ENCODE measurements at regions not wholly inside any gene's neighbourhood (a gene's known extent, or its start where the extent isn't known, plus 50 kb on each side); places are given as distances from the start of the nearest gene placed in this dataset.

GRCh38 chr19:28046932-28047331 lies 1166.0 kb downstream of the UQCRFS1 start:
- intact Hi-C loops (cut with micrococcal nuclease; ENCODE audit: unreplicated experiment), result no loop called here
- Histone ChIP-seq H3K79me2 (ENCODE audit: low read depth) (no peaks in the 10 kb centered on the region), H3K27me3 (ENCODE audit: insufficient read depth, low read depth) (no peaks in the 10 kb centered on the region; the same call in 1 of the 2 replicates), H3K4me3 (no peak overlapping the region), H3K9me3 (ENCODE audit: insufficient read depth, low read depth) (no peaks in the 10 kb centered on the region), H3K36me3 (ENCODE audit: low read depth) (no peaks in the 10 kb centered on the region), H3K4me1 (replicated peaks; ENCODE audit: insufficient read depth) (no peaks in the 10 kb centered on the region), H3K27ac (no peak overlapping the region), H4K20me1 (ENCODE audit: insufficient read depth) (no peaks in the 10 kb centered on the region), H2AFZ (no peak overlapping the region), H3K9me2 (ENCODE audit: insufficient read depth) (no peaks in the 10 kb centered on the region), H3K4me2 (no peak overlapping the region), H3F3A (ENCODE audit: insufficient read depth, low read depth) (no peaks in the 10 kb centered on the region)
- CTCF ChIA-PET, result no interaction called here
- BruUV-seq (replicated peaks), result no TSS peak
- POLR2A ChIA-PET (ENCODE audit: unreplicated experiment), result no interaction called here
- no peak for DNase-seq
- TF ChIP-seq CTCF (conservative IDR thresholded peaks at IDR 0.05), result no peak
- no peak for TF ChIP-seq EZH2 (IDR thresholded peaks at IDR 0.05; ENCODE audit: low read depth)

- TF ChIP-seq CTCF (conservative IDR thresholded peaks at IDR 0.05), result no peak
- TF ChIP-seq EZH2 (IDR thresholded peaks at IDR 0.05; ENCODE audit: low read depth), result no peak
- Histone ChIP-seq H2AFZ (no peak overlapping the region), H3K27me3 (ENCODE audit: insufficient read depth, low read depth) (no peaks in the 10 kb centered on the region; the same call in 1 of the 2 replicates), H3K79me2 (ENCODE audit: low read depth) (no peaks in the 10 kb centered on the region), H3K9me3 (ENCODE audit: insufficient read depth, low read depth) (no peaks in the 10 kb centered on the region), H4K20me1 (ENCODE audit: insufficient read depth) (no peaks in the 10 kb centered on the region), H3K27ac (no peak overlapping the region), H3K4me1 (replicated peaks; ENCODE audit: insufficient read depth) (no peaks in the 10 kb centered on the region), H3K9me2 (ENCODE audit: insufficient read depth) (no peaks in the 10 kb centered on the region), H3K4me2 (no peak overlapping the region), H3K36me3 (ENCODE audit: low read depth) (no peaks in the 10 kb centered on the region), H3K4me3 (no peak overlapping the region), H3F3A (ENCODE audit: insufficient read depth, low read depth) (no peaks in the 10 kb centered on the region)
- POLR2A ChIA-PET (ENCODE audit: unreplicated experiment), result no interaction called here
- intact Hi-C loops (cut with micrococcal nuclease; ENCODE audit: unreplicated experiment), result no loop called here
- CTCF ChIA-PET, result no interaction called here
- no TSS peak for BruUV-seq (replicated peaks)
- no peak for DNase-seq
Measured at GRCh38 chr19:28045621-28046020, 1167.3 kb downstream of the UQCRFS1 start.

- DNase-seq, result no peak
- TF ChIP-seq CTCF (conservative IDR thresholded peaks at IDR 0.05) (no peak), EZH2 (IDR thresholded peaks at IDR 0.05; ENCODE audit: low read depth) (no peak)
- Histone ChIP-seq H3K27ac (no peak overlapping the region), H3K4me2 (no peak overlapping the region), H3K9me3 (ENCODE audit: insufficient read depth, low read depth) (no peaks in the 10 kb centered on the region), H3K79me2 (ENCODE audit: low read depth) (no peaks in the 10 kb centered on the region), H3F3A (ENCODE audit: insufficient read depth, low read depth) (no peaks in the 10 kb centered on the region), H3K36me3 (ENCODE audit: low read depth) (no peaks in the 10 kb centered on the region), H3K4me1 (replicated peaks; ENCODE audit: insufficient read depth) (no peaks in the 10 kb centered on the region), H3K27me3 (ENCODE audit: insufficient read depth, low read depth) (no peaks in the 10 kb centered on the region; the same call in 1 of the 2 replicates), H3K4me3 (no peak overlapping the region), H4K20me1 (ENCODE audit: insufficient read depth) (no peaks in the 10 kb centered on the region), H2AFZ (no peak overlapping the region), H3K9me2 (ENCODE audit: insufficient read depth) (no peaks in the 10 kb centered on the region)
- BruUV-seq (replicated peaks), result no TSS peak
- intact Hi-C loops (cut with micrococcal nuclease; ENCODE audit: unreplicated experiment), result no loop called here
- CTCF ChIA-PET, result no interaction called here
- POLR2A ChIA-PET (ENCODE audit: unreplicated experiment), result no interaction called here
Measured at GRCh38 chr19:28044477-28044876, 1168.5 kb downstream of the UQCRFS1 start.

Data from PC-9 (cell line).